H1 (cell line): ENCODE measurements at regions not wholly inside any gene's neighbourhood (a gene's known extent, or its start where the extent isn't known, plus 50 kb on each side); places are given as distances from the start of the nearest gene placed in this dataset.

ENCODE experiments used
- CTCF ChIA-PET: fragments of 300-600 bp; sonication (Branson Sonifier 250); formaldehyde crosslinking; loops from one replicate; lab custom pipeline; 2021; ENCODE audit not compliant: partially characterized antibody; lab: Charles Lee
- POLR2A ChIA-PET: fragments of 300-600 bp; sonication (Branson Sonifier 250); formaldehyde crosslinking; loops from one replicate; lab custom pipeline; 2021; ENCODE audit warnings: inconsistent platforms; ENCODE audit not compliant: partially characterized antibody; lab: Charles Lee
- DNase-seq, 2 experiments: peaks; one replicate each; pipeline versions ENCODE4 v3.0.0 to v3.0.0-alpha.2; 2010 to 2022; ENCODE audit warnings: low spot score in 2 of 2, low read depth in 1 of 2, mixed read lengths in 1 of 2
- FAIRE-seq: peaks from 2 replicates; lab custom pipeline; 2011; peaks lifted over from hg19 to GRCh38; lab: Jason Lieb, UNC
- H2AFZ ChIP-seq: 2 replicates; pipeline ENCODE4 v1.8.1; 2012; ENCODE audit warnings: low read length, inconsistent platforms
- H2AK5ac ChIP-seq: 2 replicates; pipeline ENCODE4 v1.6.1; 2013; ENCODE audit warnings: low read depth, low read length
- H2BK120ac ChIP-seq: replicated peaks from 2 replicates; pipeline ENCODE3; 2013; ENCODE audit warnings: low read depth, low read length, inconsistent platforms
- H2BK12ac ChIP-seq: 2 replicates; pipeline ENCODE4 v1.6.1; 2013; ENCODE audit warnings: low read depth, low read length
- H2BK15ac ChIP-seq: 2 replicates; pipeline ENCODE4 v1.6.1; 2013; ENCODE audit warnings: low read length
- H2BK20ac ChIP-seq: 2 replicates; pipeline ENCODE4 v1.6.1; 2013; ENCODE audit warnings: low read length
- H2BK5ac ChIP-seq: 2 replicates; pipeline ENCODE4 v1.6.1; 2013; ENCODE audit warnings: low read depth, low read length
- H3K14ac ChIP-seq: 2 replicates; pipeline ENCODE4 v1.6.1; 2013; ENCODE audit warnings: inconsistent platforms; ENCODE audit not compliant: insufficient read length
- H3K18ac ChIP-seq: 2 replicates; pipeline ENCODE4 v1.6.1; 2013; ENCODE audit warnings: low read length; ENCODE audit errors: extremely low read depth
- H3K23ac ChIP-seq: 2 replicates; pipeline ENCODE4 v1.6.1; 2013; ENCODE audit warnings: inconsistent platforms; ENCODE audit not compliant: insufficient read length
- H3K23me2 ChIP-seq: 2 replicates; pipeline ENCODE4 v1.6.1; 2013; ENCODE audit warnings: low read depth, low read length
- H3K27ac ChIP-seq: 2 replicates; pipeline ENCODE4 v1.6.1; 2011; ENCODE audit warnings: low read depth, low read length, inconsistent platforms
- H3K27me3 ChIP-seq, 4 experiments: replicated peaks in 1 of 4; 1 replicate in 1 of 4; 2 replicates in 3 of 4; pipeline versions ENCODE4 v1.6.1 to v1.8.1; 2011 to 2013; ENCODE audit warnings: low read length in 3 of 4, mild to moderate bottlenecking in 3 of 4, inconsistent platforms in 2 of 4, mixed read lengths in 2 of 4, moderate library complexity in 1 of 4; ENCODE audit not compliant: control insufficient read depth in 3 of 4, insufficient read depth in 3 of 4; ENCODE audit errors: extremely low read depth in 1 of 4
- H3K36me3 ChIP-seq, 4 experiments: 2 replicates each; pipeline versions ENCODE4 v1.6.1 to v1.8.1; 2011 to 2013; ENCODE audit warnings: mild to moderate bottlenecking in 4 of 4, low read length in 3 of 4, moderate library complexity in 2 of 4, control low read depth in 1 of 4, inconsistent platforms in 1 of 4; ENCODE audit not compliant: insufficient read depth in 4 of 4, control insufficient read depth in 2 of 4
- H3K4ac ChIP-seq: replicated peaks from 2 replicates; pipeline ENCODE3; 2013; ENCODE audit warnings: low read length, low read depth, mixed read lengths, inconsistent platforms; ENCODE audit not compliant: insufficient read length
- H3K4me1 ChIP-seq, 4 experiments: replicated peaks in 1 of 4; 1 replicate in 1 of 4; 2 replicates in 3 of 4; pipeline versions ENCODE4 v1.6.1 to v1.8.1; 2011 to 2013; ENCODE audit warnings: low read length in 3 of 4, inconsistent platforms in 2 of 4, mixed read lengths in 1 of 4; ENCODE audit not compliant: insufficient read depth in 4 of 4, control insufficient read depth in 3 of 4
- H3K4me2 ChIP-seq, 2 experiments: 2 replicates each; pipeline versions ENCODE4 v1.6.1 to v1.8.1; 2011 to 2013; ENCODE audit warnings: low read depth in 2 of 2, low read length in 2 of 2, control low read depth in 1 of 2, inconsistent platforms in 1 of 2, mild to moderate bottlenecking in 1 of 2; ENCODE audit not compliant: insufficient read depth in 1 of 2
- H3K4me3 ChIP-seq, 4 experiments: fragments of 200-600, 300-600 bp in 1 of 4; sonication (generic), shearing (Covaris generic), sonication (Bioruptor Twin) in 1 of 4; 2 replicates each; pipeline versions ENCODE4 v1.5.1 to v1.8.1; 2011 to 2016; ENCODE audit warnings: low read length in 4 of 4, low read depth in 3 of 4, control low read depth in 2 of 4, inconsistent platforms in 2 of 4, mild to moderate bottlenecking in 2 of 4, mixed read lengths in 1 of 4, moderate library complexity in 1 of 4; ENCODE audit not compliant: insufficient read depth in 2 of 4; ENCODE audit errors: extremely low read depth in 1 of 4
- H3K56ac ChIP-seq: replicated peaks from 2 replicates; pipeline ENCODE3; 2013; ENCODE audit warnings: low read depth, mild to moderate bottlenecking, mixed read lengths, low read length, inconsistent platforms; ENCODE audit not compliant: insufficient read length
- H3K79me1 ChIP-seq: 2 replicates; pipeline ENCODE4 v1.6.1; 2013; ENCODE audit warnings: low read depth, low read length, control low read depth
- H3K79me2 ChIP-seq, 2 experiments: 2 replicates each; pipeline versions ENCODE4 v1.6.1 to v1.8.1; 2012 to 2013; ENCODE audit warnings: low read length in 2 of 2, mild to moderate bottlenecking in 2 of 2, inconsistent platforms in 1 of 2; ENCODE audit not compliant: insufficient read depth in 2 of 2, control insufficient read depth in 1 of 2
- H3K9ac ChIP-seq, 4 experiments: replicated peaks in 1 of 4; 1 replicate in 1 of 4; 2 replicates in 3 of 4; pipeline versions ENCODE4 v1.6.1 to v1.8.1; 2011 to 2013; ENCODE audit warnings: low read depth in 3 of 4, low read length in 3 of 4, control low read depth in 2 of 4, mild to moderate bottlenecking in 2 of 4, moderate library complexity in 2 of 4, inconsistent platforms in 1 of 4; ENCODE audit errors: extremely low read depth in 1 of 4
- H3K9me3 ChIP-seq, 2 experiments: 2 replicates each; pipeline versions ENCODE4 v1.6.1 to v1.8.1; 2012 to 2013; ENCODE audit warnings: mild to moderate bottlenecking in 2 of 2, moderate library complexity in 2 of 2, control low read depth in 1 of 2, inconsistent platforms in 1 of 2, low read depth in 1 of 2, low read length in 1 of 2, mixed read lengths in 1 of 2; ENCODE audit not compliant: insufficient read depth in 2 of 2
- H4K20me1 ChIP-seq, 2 experiments: replicated peaks in 1 of 2; 2 replicates each; pipeline versions ENCODE3 to v1.8.1; 2011 to 2013; ENCODE audit warnings: inconsistent platforms in 2 of 2, low read length in 2 of 2, mild to moderate bottlenecking in 1 of 2; ENCODE audit not compliant: insufficient read depth in 2 of 2, control insufficient read depth in 1 of 2
- H4K5ac ChIP-seq: 2 replicates; pipeline ENCODE4 v1.6.1; 2013; ENCODE audit warnings: low read length, low read depth, mixed read lengths, inconsistent platforms; ENCODE audit not compliant: insufficient read length
- H4K8ac ChIP-seq: 2 replicates; pipeline ENCODE4 v1.8.0; 2013; ENCODE audit warnings: mild to moderate bottlenecking, moderate library complexity, low read length, inconsistent platforms; ENCODE audit not compliant: insufficient read depth; ENCODE audit errors: extremely low read depth
- H4K91ac ChIP-seq: replicated peaks from 2 replicates; pipeline ENCODE3; 2013; ENCODE audit warnings: low read length, mixed read lengths, inconsistent platforms; ENCODE audit not compliant: insufficient read length
- ATF2 ChIP-seq: IDR thresholded peaks from 2 replicates; pipeline ENCODE4 v1.6.1; 2012; ENCODE audit warnings: low read length, inconsistent platforms
- CBX8 ChIP-seq: fragments of 300-800, 300-1000 bp; sonication (generic); IDR thresholded peaks from 2 replicates; pipeline ENCODE4 v1.7.1; 2016; ENCODE audit warnings: low read depth, low read length, borderline replicate concordance
- FOSL1 ChIP-seq: IDR thresholded peaks from 2 replicates; pipeline ENCODE4 v1.6.1; 2011; ENCODE audit warnings: mild to moderate bottlenecking, low read depth, low read length, moderate library complexity; ENCODE audit not compliant: insufficient read depth
- NANOG ChIP-seq: IDR thresholded peaks from 2 replicates; pipeline ENCODE4 v1.6.1; 2011; ENCODE audit warnings: low read length, low read depth, mild to moderate bottlenecking, inconsistent platforms; ENCODE audit not compliant: insufficient read depth, poor library complexity, severe bottlenecking
- RBBP5 ChIP-seq: IDR thresholded peaks from 2 replicates; pipeline ENCODE4 v1.7.1; 2012; ENCODE audit warnings: low read depth, mild to moderate bottlenecking, inconsistent platforms, low read length, moderate library complexity, borderline replicate concordance
- SP1 ChIP-seq: IDR thresholded peaks from 2 replicates; pipeline ENCODE4 v1.6.1; 2011; ENCODE audit warnings: low read depth, low read length
- WGBS, 2 experiments: shearing (Covaris generic) in 1 of 2; methylation state at CpG; one replicate each; pipeline versions ENCODE4 v1.1.6 to v1.1.7; 2013 to 2015; ENCODE audit warnings: low lambda C conversion rate in 2 of 2, mixed read lengths in 2 of 2, inconsistent platforms in 1 of 2, low coverage in 1 of 2, missing lambda C conversion rate in 1 of 2; ENCODE audit not compliant: insufficient replicate concordance in 2 of 2, insufficient coverage in 1 of 2, insufficient read length in 1 of 2; ENCODE audit errors: extremely low coverage in 1 of 2, missing lambda C conversion rate in 1 of 2; 5-methylcytosine and 5-hydroxymethylcytosine counted together

GRCh38 chr12:97754306-97754705 is 291.7 kb downstream of the RMST start:
- Histone ChIP-seq H3K4ac (no peak overlapping the region), H2AFZ (no peak overlapping the region), H2BK12ac (no peak overlapping the region), H3K27ac (no peak overlapping the region), H4K91ac (no peak overlapping the region), H3K9me3 (no peaks in the 10 kb centered on the region), H3K9ac (no peak overlapping the region), H2BK5ac (no peak overlapping the region), H3K14ac (no peak overlapping the region), H3K23ac (no peak overlapping the region), H2BK15ac (no peak overlapping the region), H3K27me3 (no peaks in the 10 kb centered on the region), H3K79me2 (no peaks in the 10 kb centered on the region), H3K79me1 (no peaks in the 10 kb centered on the region), H3K23me2 (no peaks in the 10 kb centered on the region), H2BK120ac (no peak overlapping the region), H2AK5ac (no peak overlapping the region), H3K56ac (no peak overlapping the region), H2BK20ac (no peak overlapping the region), H4K5ac (no peak overlapping the region), H4K20me1 (no peaks in the 10 kb centered on the region), H4K8ac (no peak overlapping the region), H3K4me3 (no peak overlapping the region), H3K18ac (no peak overlapping the region), H3K4me2 (no peak overlapping the region), H3K4me1 (no peaks in the 10 kb centered on the region; a peak in 1 of 7 replicates), H3K36me3 (no peaks in the 10 kb centered on the region)
- ChIA-PET CTCF (interaction anchor here (0.6 kb wide), 1 partner anchor 295 kb away, joined by 3 read pairs; no protein-coding TSS in a partner anchor), POLR2A (no interaction called here)
- FAIRE-seq (no peak), DNase-seq (no peak)
- TF ChIP-seq RBBP5, result no peak
- TF ChIP-seq FOSL1, result no peak
- no peak for TF ChIP-seq ATF2
- no peak for TF ChIP-seq SP1
- no peak for TF ChIP-seq NANOG
- no peak for TF ChIP-seq CBX8
- WGBS, 2 experiments, result 94% methylated on average over 3 of the region's 3 CpGs; no CpG with 5 or more reads in 1 of the 2 experiments
